ENCODE measurements at regions not wholly inside any gene's neighbourhood (a gene's known extent, or its start where the extent isn't known, plus 50 kb on each side); places are given as distances from the start of the nearest gene placed in this dataset.
"Not testable (repeated sequence)": the region's sequence is repeated elsewhere in the genome, so short reads cannot be mapped to it uniquely, and the experiment has no call there.

GRCh38 chrX:2640436-2641150 is 50.5 kb upstream of the CD99 start:
- DNase-seq: peak; percentile 15

- no peak for DNase-seq
These were observed 52.8 kb upstream of the CD99 start for GRCh38 chrX:2638279-2638678.

GRCh38 chrX:2635342-2635741 is 55.8 kb upstream of the CD99 start:
- DNase-seq: peak; percentile 16

GRCh38 chrX:2632533-2633504 is 58.3 kb upstream of the CD99 start:
- peak; percentile 11 for DNase-seq

- no peak for DNase-seq
These were observed 59.2 kb upstream of the CD99 start for GRCh38 chrX:2631743-2632532.

- DNase-seq: not testable (repeated sequence)
These were observed 60.0 kb upstream of the CD99 start for GRCh38 chrX:2630935-2631742.

GRCh38 chrX:2630008-2630934 is 60.8 kb upstream of the CD99 start:
- peak; percentile 22 for DNase-seq

- no peak for DNase-seq
These were observed 61.6 kb upstream of the CD99 start for GRCh38 chrX:2629316-2630007.

- no peak for DNase-seq
These were observed 62.3 kb upstream of the CD99 start for GRCh38 chrX:2628751-2629315.

- peak; percentile 22 for DNase-seq
These were observed 63.7 kb upstream of the CD99 start for GRCh38 chrX:2627272-2627867.

- no peak for DNase-seq
These were observed 64.3 kb upstream of the CD99 start for GRCh38 chrX:2626750-2627149.

- DNase-seq: no peak
These were observed 70.5 kb upstream of the CD99 start for GRCh38 chrX:2620576-2620975.

GRCh38 chrX:2618516-2618915 is 72.6 kb upstream of the CD99 start:
- no peak for DNase-seq

GRCh38 chrX:2614911-2615310 is 76.2 kb upstream of the CD99 start:
- no peak for DNase-seq

- no peak for DNase-seq
These were observed 80.6 kb upstream of the CD99 start for GRCh38 chrX:2610246-2611170.

GRCh38 chrX:2609431-2610238 is 81.5 kb upstream of the CD99 start:
- DNase-seq: peak; percentile 37

- peak; percentile 67 for DNase-seq
These were observed 82.3 kb upstream of the CD99 start for GRCh38 chrX:2608638-2609430.
